ENCODE measurements at regions not wholly inside any gene's neighbourhood (a gene's known extent, or its start where the extent isn't known, plus 50 kb on each side); places are given as distances from the start of the nearest gene placed in this dataset.
A peak's percentile ranks its signal among the peaks of the same experiment; 100 is the strongest.

DNA sequence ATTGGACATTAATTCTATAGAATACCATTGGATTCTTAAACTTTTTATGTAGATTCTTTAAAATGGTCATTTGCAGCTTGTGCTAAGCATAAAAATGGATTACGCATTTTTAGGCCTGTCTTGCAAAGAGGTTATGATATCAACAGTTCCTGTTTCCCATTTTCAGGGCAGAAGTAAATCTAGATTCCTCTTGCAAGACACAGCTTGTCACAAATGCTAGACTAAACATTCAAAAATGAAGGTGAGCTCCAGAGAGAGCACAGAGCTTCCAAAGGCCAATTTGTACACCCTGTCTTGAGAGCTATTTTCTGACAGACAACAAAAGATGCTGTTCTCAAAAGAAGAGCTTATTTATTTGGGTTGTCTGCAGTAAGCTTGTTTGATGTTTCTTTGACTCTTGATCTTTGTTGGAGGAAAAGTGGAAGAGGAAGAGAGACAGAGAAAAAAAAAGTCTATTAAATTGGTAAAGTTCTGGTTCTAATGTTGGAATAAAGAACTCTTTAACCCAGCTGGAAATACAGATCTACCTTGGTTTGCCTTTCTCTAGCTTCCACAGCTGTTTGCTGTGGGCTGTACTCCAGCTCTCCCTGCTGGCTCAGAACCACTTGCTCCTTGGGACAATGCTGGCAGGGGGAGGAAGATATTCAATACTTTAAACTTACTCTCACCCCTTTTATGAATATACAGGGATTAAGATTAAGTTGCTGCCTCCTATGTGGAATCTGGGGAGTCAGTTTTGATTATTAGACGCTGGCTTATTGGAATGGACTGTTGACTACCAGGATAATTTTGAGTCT is 651.8 kb downstream of the CDH11 start:
- no peak overlapping the region for H2AFZ ChIP-seq (ENCODE audit: control insufficient read depth, low read length)
- no peak overlapping the region for H3K27ac ChIP-seq (ENCODE audit: control insufficient read depth, insufficient read depth, low read length)
- H3K9me1 ChIP-seq (ENCODE audit: control insufficient read depth, extremely low read depth, insufficient read depth, low read length) = no peaks in the 10 kb centered on the region
- H3K9ac ChIP-seq (ENCODE audit: control insufficient read depth, extremely low read depth, insufficient read depth, low read length) = no peak overlapping the region
- no peaks in the 10 kb centered on the region for H3K79me2 ChIP-seq (ENCODE audit: control insufficient read depth, insufficient read depth, low read length)
- DNase-seq (ENCODE audit: low read depth, low spot score) = no peak
- H3K36me3 ChIP-seq (ENCODE audit: control insufficient read depth in 2 of 2, extremely low read depth in 1 of 2, insufficient read depth in 2 of 2, low read length in 2 of 2) = no peaks in the 10 kb centered on the region
- no peaks in the 10 kb centered on the region for H4K20me1 ChIP-seq (ENCODE audit: control insufficient read depth, extremely low read depth, insufficient read depth, low read length)
- dilution Hi-C loops (cut with MboI; ENCODE audit: extremely low pct_ligation_motif_present, low sequenced_read_pairs) = no loop called here
- H3K27me3 ChIP-seq (ENCODE audit: control insufficient read depth, extremely low read depth, insufficient read depth, low read length) = no peaks in the 10 kb centered on the region
- H3K4me2 ChIP-seq (ENCODE audit: control insufficient read depth, extremely low read depth, insufficient read depth, low read depth, low read length) = no peak overlapping the region
- H3K4me1 ChIP-seq (ENCODE audit: control insufficient read depth, extremely low read depth, insufficient read depth, low read length) = no peaks in the 10 kb centered on the region
- peak; percentile 41 for FAIRE-seq
- no peak overlapping the region for H3K4me3 ChIP-seq (ENCODE audit: control insufficient read depth in 2 of 3, extremely low read depth in 1 of 3, insufficient read depth in 2 of 3, low read depth in 1 of 3, low read length in 3 of 3)
- no peaks in the 10 kb centered on the region for H3K9me3 ChIP-seq (ENCODE audit: control insufficient read depth, low read depth, low read length)
- TF ChIP-seq, protein P1, sequence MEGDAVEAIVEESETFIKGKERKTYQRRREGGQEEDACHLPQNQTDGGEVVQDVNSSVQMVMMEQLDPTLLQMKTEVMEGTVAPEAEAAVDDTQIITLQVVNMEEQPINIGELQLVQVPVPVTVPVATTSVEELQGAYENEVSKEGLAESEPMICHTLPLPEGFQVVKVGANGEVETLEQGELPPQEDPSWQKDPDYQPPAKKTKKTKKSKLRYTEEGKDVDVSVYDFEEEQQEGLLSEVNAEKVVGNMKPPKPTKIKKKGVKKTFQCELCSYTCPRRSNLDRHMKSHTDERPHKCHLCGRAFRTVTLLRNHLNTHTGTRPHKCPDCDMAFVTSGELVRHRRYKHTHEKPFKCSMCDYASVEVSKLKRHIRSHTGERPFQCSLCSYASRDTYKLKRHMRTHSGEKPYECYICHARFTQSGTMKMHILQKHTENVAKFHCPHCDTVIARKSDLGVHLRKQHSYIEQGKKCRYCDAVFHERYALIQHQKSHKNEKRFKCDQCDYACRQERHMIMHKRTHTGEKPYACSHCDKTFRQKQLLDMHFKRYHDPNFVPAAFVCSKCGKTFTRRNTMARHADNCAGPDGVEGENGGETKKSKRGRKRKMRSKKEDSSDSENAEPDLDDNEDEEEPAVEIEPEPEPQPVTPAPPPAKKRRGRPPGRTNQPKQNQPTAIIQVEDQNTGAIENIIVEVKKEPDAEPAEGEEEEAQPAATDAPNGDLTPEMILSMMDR (optimal IDR thresholded peaks at IDR 0.05 in 1 of 3, IDR thresholded peaks at IDR 0.05 in 1 of 3, conservative IDR thresholded peaks at IDR 0.05 in 1 of 3; ENCODE audit: extremely low read depth in 1 of 3, insufficient read depth in 2 of 3, low read length in 3 of 3) = peak in 1 of 3 experiments; percentile 36
- no peak for TF ChIP-seq EZH2 (IDR thresholded peaks at IDR 0.05; ENCODE audit: low read length)

DNA sequence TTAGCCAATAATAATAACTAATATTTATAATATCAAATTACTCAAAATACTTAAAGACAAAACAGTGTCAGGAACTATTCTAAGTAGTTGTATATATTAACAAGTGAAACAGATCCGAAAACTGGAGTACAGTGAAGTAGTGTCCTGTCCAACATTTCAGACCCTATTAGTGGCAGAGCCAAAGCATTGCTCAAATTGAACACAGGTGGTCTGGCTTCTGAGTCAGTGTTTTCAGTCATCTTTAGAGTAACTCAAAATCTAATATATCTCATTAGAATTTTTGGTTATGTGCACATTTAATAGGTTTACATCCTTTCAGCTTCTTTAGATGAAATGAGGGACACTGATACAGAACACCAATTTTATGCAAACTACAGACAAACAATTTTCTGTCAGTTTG is 652.5 kb downstream of the CDH11 start:
- DNase-seq (ENCODE audit: low read depth, low spot score) (no peak), FAIRE-seq (no peak)
- H3K27me3 ChIP-seq (ENCODE audit: control insufficient read depth, extremely low read depth, insufficient read depth, low read length) = no peaks in the 10 kb centered on the region
- no peak overlapping the region for H3K4me3 ChIP-seq (ENCODE audit: control insufficient read depth in 2 of 3, extremely low read depth in 1 of 3, insufficient read depth in 2 of 3, low read depth in 1 of 3, low read length in 3 of 3)
- H3K79me2 ChIP-seq (ENCODE audit: control insufficient read depth, insufficient read depth, low read length) = no peaks in the 10 kb centered on the region
- no peak overlapping the region for H3K4me2 ChIP-seq (ENCODE audit: control insufficient read depth, extremely low read depth, insufficient read depth, low read depth, low read length)
- H3K9me3 ChIP-seq (ENCODE audit: control insufficient read depth, low read depth, low read length) = no peaks in the 10 kb centered on the region
- H3K36me3 ChIP-seq (ENCODE audit: control insufficient read depth in 2 of 2, extremely low read depth in 1 of 2, insufficient read depth in 2 of 2, low read length in 2 of 2) = no peaks in the 10 kb centered on the region
- H3K4me1 ChIP-seq (ENCODE audit: control insufficient read depth, extremely low read depth, insufficient read depth, low read length) = no peaks in the 10 kb centered on the region
- H2AFZ ChIP-seq (ENCODE audit: control insufficient read depth, low read length) = no peak overlapping the region
- dilution Hi-C loops (cut with MboI; ENCODE audit: extremely low pct_ligation_motif_present, low sequenced_read_pairs) = no loop called here
- no peaks in the 10 kb centered on the region for H4K20me1 ChIP-seq (ENCODE audit: control insufficient read depth, extremely low read depth, insufficient read depth, low read length)
- no peaks in the 10 kb centered on the region for H3K9me1 ChIP-seq (ENCODE audit: control insufficient read depth, extremely low read depth, insufficient read depth, low read length)
- TF ChIP-seq, protein P1 (optimal IDR thresholded peaks at IDR 0.05 in 1 of 3, IDR thresholded peaks at IDR 0.05 in 1 of 3, conservative IDR thresholded peaks at IDR 0.05 in 1 of 3; ENCODE audit: extremely low read depth in 1 of 3, insufficient read depth in 2 of 3, low read length in 3 of 3) = no peak
- TF ChIP-seq EZH2 (IDR thresholded peaks at IDR 0.05; ENCODE audit: low read length) = no peak
- no peak overlapping the region for H3K9ac ChIP-seq (ENCODE audit: control insufficient read depth, extremely low read depth, insufficient read depth, low read length)
- no peak overlapping the region for H3K27ac ChIP-seq (ENCODE audit: control insufficient read depth, insufficient read depth, low read length)

Measured in keratinocyte (primary cell).